GM18867 (cell line): ENCODE measurements at regions not wholly inside any gene's neighbourhood (a gene's known extent, or its start where the extent isn't known, plus 50 kb on each side); places are given as distances from the start of the nearest gene placed in this dataset.

Source experiments
- ATAC-seq: cut with Tn5 transposase; IDR thresholded peaks from one replicate; pipeline ENCODE4 v1.9.1; 2021; ENCODE audit warnings: mild to moderate bottlenecking, moderate library complexity; ENCODE audit not compliant: unreplicated experiment

DNA sequence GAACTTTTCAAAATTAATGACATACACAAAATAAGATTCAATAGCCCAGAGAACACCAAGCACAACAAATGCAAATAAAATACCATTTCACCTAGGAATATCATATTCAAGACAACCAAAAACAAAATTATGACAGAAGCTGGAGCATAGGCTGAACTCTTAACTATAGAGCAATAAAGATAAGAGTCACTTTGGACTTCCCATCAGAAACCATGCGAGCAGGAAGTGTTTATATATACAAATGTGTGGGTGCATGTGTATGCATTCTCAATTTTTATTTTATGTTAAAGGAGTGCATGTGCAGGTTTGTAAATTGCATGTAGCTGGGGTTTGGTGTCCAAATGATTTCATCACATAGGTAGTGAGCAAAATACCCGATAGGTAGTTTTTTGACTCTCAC lies 291.6 kb downstream of the ARAP2 start:
- no peak for ATAC-seq

GRCh38 chr4:35963383-35963782 lies 280.9 kb downstream of the ARAP2 start:
- no peak for ATAC-seq

DNA sequence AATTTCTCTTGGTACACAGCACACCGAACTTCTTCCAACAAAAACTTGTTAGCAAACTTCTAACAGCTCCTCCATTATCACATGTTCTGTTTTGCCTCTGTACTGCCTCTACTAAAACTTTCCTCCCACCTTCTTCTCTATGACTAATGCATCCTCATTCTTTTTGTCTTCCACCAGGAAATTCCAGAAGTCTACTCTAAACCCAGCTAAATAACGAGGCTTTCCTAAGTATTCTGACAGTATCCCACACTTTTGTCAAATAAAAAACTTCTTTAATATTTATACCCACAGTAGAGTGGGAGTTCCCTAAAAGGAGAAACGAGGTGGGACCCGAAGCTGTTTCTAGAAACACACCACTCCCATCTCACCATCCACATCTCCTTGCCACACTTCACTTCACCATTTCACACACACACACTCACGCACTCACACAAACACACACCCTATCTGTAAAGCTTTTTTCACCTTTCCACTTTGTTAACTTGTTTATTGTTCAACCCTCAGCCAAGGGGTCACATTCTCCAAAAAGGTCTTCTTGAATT lies 280.3 kb downstream of the ARAP2 start:
- ATAC-seq = no peak

DNA sequence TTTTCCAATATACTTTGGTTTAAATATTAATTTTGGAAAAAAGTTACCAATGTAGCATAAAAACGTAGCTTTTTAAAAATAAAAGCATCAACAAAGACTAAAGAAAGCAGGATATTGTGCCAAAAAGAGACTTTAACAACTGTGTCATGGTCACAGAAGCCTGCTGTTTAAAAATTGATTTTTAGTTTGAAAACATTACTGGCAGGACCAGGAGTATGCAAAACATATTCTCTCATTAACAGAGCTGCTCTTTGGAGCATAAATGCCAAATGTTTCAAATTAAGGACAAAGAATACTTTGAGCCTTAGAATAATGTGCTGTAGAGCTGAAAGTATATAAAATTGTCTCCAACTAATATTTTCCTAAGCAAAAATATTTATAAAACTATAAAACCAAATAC lies 279.0 kb downstream of the ARAP2 start:
- ATAC-seq = no peak

DNA sequence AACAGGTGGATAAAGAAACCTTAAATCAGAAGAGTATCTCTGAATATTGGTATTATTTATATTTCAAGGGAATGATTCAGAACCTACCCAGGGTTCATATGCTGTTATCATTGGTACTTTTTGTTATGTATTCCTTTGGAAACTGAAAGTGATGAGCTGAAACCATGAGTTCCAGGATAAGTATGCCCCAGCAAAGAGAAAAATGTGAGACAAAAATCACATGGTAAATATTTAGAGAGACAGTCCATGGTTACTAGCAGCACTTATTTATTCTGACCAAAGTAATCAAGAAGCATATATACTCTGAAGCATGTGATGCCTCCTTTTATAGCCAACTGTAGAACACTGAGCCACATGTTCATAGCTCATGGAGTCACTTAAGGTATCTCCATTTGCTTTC lies 277.7 kb downstream of the ARAP2 start:
- ATAC-seq = no peak

GRCh38 chr4:35970366-35970960 lies 273.9 kb downstream of the ARAP2 start:
- peak; percentile 43 for ATAC-seq

- ATAC-seq = no peak
These were observed 271.5 kb downstream of the ARAP2 start for GRCh38 chr4:35972814-35973213.

- peak; percentile 53 for ATAC-seq
These were observed 268.5 kb downstream of the ARAP2 start for GRCh38 chr4:35975617-35976355.

GRCh38 chr4:35978551-35978950 lies 265.8 kb downstream of the ARAP2 start:
- ATAC-seq = no peak

DNA sequence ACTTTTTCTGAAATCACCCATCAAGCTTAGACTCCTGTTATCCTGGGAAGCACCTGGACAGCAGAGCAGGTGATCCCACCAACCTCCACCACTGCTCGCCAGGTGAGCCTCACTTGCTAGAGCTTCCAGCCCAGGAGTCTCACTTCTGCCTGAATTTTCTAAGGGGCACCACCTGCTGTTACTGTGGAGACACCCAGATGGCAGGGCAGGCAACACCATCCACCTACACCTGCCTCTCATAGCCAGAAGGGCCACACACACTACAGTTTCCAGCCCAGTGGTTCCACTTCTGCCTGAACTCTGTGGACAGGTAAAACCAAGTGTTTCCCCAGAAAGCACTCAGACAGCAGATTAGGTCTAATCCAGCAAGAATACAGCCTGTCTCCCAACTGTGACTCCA lies 262.0 kb downstream of the ARAP2 start:
- no peak for ATAC-seq

DNA sequence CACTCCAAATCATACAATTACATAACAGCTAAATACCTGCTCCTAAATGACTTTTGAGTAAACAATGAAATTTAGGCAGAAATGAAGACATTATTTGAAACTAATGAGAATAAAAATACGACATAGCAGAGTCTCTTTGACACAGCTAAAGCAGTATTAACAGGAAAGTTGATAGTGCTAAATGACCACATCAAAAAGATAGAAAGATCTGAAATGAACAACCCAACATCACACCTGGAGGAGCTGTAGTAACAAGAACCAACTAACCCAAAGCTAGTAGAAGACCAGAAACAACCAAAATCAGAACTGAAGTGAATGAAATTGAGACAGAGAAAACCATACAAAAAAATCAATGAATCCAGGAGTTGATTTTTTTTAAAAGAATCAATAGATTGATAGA lies 257.8 kb downstream of the ARAP2 start:
- ATAC-seq = no peak

DNA sequence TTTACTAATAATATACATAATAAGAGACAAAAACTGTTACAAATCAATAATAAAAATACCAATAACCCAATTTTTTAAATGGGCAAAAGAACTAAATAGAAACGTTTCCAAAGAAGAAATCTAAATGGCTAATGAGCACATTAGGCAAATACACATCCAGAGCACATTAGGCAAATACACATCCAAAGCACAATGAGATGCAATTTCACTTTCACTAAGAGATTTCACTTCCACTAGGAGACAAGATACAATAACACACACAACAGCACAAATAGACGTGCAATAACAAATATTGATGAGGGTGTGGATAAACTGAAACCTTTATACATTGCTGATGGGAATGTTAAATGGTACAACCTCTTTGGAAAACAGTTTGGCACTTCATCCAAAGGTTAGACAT lies 250.7 kb downstream of the ARAP2 start:
- no peak for ATAC-seq

DNA sequence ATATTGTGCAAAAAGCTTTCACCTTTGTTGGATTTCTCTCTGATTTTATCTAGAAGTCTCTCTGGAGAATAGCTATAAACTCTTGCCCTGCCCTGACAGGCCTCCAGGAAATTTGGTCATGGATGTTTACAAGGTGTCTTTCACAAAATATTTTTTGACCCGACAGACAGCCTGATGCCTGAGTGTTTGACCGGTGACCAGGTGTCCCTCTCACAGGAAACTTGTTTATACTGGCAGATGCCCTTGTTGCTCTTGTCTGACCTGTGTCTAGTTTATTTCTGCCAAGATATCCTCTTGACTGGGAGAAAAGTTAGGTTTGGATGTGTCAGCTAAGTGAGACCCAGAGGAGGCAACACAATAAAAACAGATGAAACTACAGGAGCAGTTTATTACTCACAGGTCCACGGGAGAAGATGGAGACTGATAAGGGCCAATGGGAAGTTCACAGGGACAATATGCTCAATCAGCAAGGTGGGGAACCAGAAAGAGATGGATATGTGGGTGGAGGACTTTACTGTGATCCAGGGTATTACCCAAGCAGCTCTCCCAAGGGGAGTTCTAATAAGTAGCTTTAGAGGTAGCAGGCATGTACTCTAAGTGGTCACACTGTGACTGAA lies 243.3 kb downstream of the ARAP2 start:
- ATAC-seq = no peak

GRCh38 chr4:36003051-36003450 lies 241.3 kb downstream of the ARAP2 start:
- ATAC-seq = no peak

- no peak for ATAC-seq
These were observed 240.0 kb downstream of the ARAP2 start for GRCh38 chr4:36004204-36004851.

DNA sequence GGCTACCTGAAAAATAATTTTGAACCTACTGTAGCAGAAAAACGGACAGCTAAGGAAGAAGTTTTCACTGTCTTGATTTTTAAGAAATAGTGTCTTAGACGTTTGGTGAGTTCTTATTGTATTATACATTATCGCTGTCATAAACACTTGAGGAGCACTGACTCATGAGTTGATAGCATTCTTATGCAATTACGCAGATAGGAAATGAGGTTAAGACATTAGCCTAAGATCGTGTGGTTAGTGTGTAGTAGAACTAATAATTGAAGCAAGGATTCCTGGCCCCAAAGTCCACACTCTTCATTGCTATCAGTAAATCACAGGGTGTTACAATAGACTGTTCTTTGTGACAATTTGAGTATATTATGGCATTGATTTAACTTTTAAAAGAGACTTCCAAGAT lies 238.1 kb downstream of the ARAP2 start:
- no peak for ATAC-seq

GRCh38 chr4:36010397-36010929 lies 233.9 kb downstream of the ARAP2 start:
- ATAC-seq = no peak

- no peak for ATAC-seq
These were observed 232.9 kb downstream of the ARAP2 start for GRCh38 chr4:36011381-36011780.

DNA sequence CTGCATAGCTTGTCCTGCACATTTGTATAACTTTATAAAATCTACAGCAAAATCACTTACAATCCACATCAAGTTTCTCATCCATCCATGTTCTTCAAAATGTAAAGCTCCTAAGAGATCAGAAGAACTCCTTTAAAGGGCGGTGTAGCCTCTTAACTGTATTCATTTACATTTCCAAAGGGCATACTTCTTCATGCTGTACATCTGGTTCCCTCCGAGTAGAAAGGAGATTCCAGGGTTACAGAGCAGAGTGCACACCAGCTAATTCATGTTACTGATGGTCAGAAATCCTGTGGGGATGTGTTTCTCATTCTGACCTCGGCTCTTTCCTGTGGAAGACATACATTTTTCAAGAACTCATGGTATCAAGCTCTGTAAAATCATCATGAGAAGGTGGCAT lies 231.8 kb downstream of the ARAP2 start:
- no peak for ATAC-seq

DNA sequence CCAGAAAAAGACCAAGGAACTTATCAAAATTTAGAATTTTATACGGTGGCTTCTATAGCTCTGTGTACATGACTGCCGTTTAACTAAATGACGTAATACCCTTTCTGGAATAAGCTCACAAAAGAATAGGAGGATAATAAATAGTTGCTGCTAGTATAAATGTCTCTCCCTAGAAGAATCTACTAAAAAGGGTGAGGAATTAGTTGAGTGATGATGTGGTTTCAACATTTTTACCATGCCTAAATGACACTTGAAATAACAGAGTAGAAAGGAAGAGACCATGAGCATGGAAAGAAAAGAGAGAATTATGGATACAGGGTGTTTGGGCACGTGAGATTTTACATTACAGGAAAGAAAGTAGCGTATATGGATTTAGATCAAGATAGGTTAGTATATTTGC lies 231.1 kb downstream of the ARAP2 start:
- ATAC-seq = no peak
